Esophagus muscularis mucosa (tissue), 4 donors: ENCODE measurements at regions not wholly inside any gene's neighbourhood (a gene's known extent, or its start where the extent isn't known, plus 50 kb on each side); places are given as distances from the start of the nearest gene placed in this dataset.

Source experiments
- DNase-seq: peaks from one replicate; pipeline ENCODE4 v3.0.0-alpha.2; 2017; ENCODE audit errors: extremely low spot score
- H3K27ac ChIP-seq, 4 donors: fragments of 200-600 bp; sonication (generic); replicated peaks in 1 of 4; 1 replicate in 3 of 4; 2 replicates in 1 of 4; pipeline ENCODE4 v1.5.1; 2016 to 2019; ENCODE audit warnings: mild to moderate bottlenecking in 1 of 4
- H3K27me3 ChIP-seq, 4 donors: fragments of 200-600 bp; sonication (generic); one replicate each; pipeline versions ENCODE4 v1.5.1 to v1.6.0; 2016 to 2019
- H3K36me3 ChIP-seq, 4 donors: fragments of 200-600 bp; sonication (generic); one replicate each; pipeline ENCODE4 v1.5.1; 2016 to 2019
- H3K4me1 ChIP-seq, 4 donors: fragments of 200-600 bp; sonication (generic); one replicate each; pipeline ENCODE4 v1.5.1; 2016 to 2019
- H3K4me3 ChIP-seq, 4 donors: fragments of 200-600 bp; sonication (generic); 1 replicate in 2 of 4; 2 replicates in 2 of 4; pipeline ENCODE4 v1.5.1; 2016 to 2019; ENCODE audit warnings: mild to moderate bottlenecking in 4 of 4, moderate library complexity in 1 of 4
- H3K9me3 ChIP-seq, 4 donors: fragments of 200-600 bp; sonication (generic); 1 replicate in 3 of 4; 2 replicates in 1 of 4; pipeline ENCODE4 v1.5.1; 2016 to 2019
- EP300 ChIP-seq: sonication (generic); formaldehyde crosslinking; IDR thresholded peaks from one replicate; pipeline ENCODE4 v1.6.1; 2017; ENCODE audit warnings: antibody characterized with exemption
- POLR2A ChIP-seq: fragments of 450-650 bp; IDR thresholded peaks from one replicate; pipeline ENCODE4 v1.6.1; 2017; ENCODE audit warnings: antibody characterized with exemption, moderate library complexity, mild to moderate bottlenecking, low read depth
- POLR2AphosphoS5 ChIP-seq, 2 donors: sonication (generic); formaldehyde crosslinking; IDR thresholded peaks; one replicate each; pipeline ENCODE4 v1.6.1; 2017; ENCODE audit warnings: antibody characterized with exemption in 2 of 2
- WGBS: methylation state at CpG from one replicate; pipeline ENCODE4 v1.1.5; 2018; 5-methylcytosine and 5-hydroxymethylcytosine counted together
- intact Hi-C: fragments of 100-400 bp; cut with DNase I; formaldehyde crosslinking; loops from one replicate; pipeline ENCODE4 v1.15.1; 2023
- TF ChIP-seq, protein P1 (sequence below), 3 experiments: fragments of 200-600 bp in 2 of 3; fragments of 450-650 bp in 1 of 3; sonication (generic) in 2 of 3; IDR thresholded peaks; one replicate each; pipeline ENCODE4 v1.5.1; 2017 to 2019; ENCODE audit warnings: antibody characterized with exemption in 3 of 3, mild to moderate bottlenecking in 2 of 3, moderate library complexity in 1 of 3

DNA sequence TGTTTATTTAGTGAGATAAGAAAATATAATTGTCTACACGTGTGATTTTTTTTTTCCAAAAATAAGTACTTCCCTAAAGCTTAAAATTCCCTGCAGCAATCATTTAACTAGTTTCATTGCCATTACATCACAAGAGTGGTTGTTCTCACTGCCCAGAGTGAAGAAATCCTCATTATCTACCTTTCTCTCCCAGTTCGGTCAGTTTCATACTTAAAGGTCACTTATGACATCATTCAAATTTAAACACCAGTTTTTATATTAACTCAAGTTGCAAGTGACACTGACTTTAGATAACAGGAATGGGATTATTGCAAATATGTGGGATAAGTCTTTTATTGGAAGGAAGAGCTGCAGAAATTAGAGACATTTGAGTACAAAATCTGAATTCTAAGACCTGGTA lies 1699.8 kb upstream of the IGFBP7 start:
- H3K27me3 ChIP-seq: no peaks in the 10 kb centered on the region
- 35% methylated on average over 2 of the region's 2 CpGs for WGBS
- no peak overlapping the region for H3K4me3 ChIP-seq
- H3K4me1 ChIP-seq: no peaks in the 10 kb centered on the region
- H3K27ac ChIP-seq: no peak overlapping the region
- DNase-seq: no peak
- TF ChIP-seq POLR2A (no peak), EP300 (no peak), POLR2AphosphoS5 (IDR thresholded peaks at IDR 0.05) (no peak)
- TF ChIP-seq, protein P1, sequence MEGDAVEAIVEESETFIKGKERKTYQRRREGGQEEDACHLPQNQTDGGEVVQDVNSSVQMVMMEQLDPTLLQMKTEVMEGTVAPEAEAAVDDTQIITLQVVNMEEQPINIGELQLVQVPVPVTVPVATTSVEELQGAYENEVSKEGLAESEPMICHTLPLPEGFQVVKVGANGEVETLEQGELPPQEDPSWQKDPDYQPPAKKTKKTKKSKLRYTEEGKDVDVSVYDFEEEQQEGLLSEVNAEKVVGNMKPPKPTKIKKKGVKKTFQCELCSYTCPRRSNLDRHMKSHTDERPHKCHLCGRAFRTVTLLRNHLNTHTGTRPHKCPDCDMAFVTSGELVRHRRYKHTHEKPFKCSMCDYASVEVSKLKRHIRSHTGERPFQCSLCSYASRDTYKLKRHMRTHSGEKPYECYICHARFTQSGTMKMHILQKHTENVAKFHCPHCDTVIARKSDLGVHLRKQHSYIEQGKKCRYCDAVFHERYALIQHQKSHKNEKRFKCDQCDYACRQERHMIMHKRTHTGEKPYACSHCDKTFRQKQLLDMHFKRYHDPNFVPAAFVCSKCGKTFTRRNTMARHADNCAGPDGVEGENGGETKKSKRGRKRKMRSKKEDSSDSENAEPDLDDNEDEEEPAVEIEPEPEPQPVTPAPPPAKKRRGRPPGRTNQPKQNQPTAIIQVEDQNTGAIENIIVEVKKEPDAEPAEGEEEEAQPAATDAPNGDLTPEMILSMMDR (IDR thresholded peaks at IDR 0.05): no peak
- no peaks in the 10 kb centered on the region for H3K36me3 ChIP-seq
- intact Hi-C loops: no loop called here
- no peaks in the 10 kb centered on the region for H3K9me3 ChIP-seq

DNA sequence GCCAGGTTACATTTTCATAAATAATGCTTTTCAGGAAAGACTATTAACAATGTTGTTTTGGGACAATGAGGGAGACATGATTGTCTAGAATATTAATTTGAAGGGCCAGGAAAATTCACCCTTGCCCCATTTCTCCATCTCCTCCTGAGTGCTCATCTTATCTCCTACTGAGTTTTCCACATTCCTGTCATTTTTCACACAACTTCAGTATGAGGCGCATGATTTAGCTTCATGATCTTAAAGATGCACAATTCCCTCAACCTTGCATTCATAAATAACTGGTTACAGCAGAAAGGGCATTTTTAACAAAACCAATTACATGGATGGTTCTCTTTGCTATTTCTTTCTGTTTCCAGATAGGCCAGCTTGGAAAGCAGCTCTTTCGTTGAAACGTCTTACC lies 1699.2 kb upstream of the IGFBP7 start:
- Histone ChIP-seq H3K36me3 (no peaks in the 10 kb centered on the region), H3K4me3 (no peak overlapping the region), H3K9me3 (no peaks in the 10 kb centered on the region), H3K27ac (no peak overlapping the region), H3K27me3 (no peaks in the 10 kb centered on the region), H3K4me1 (no peaks in the 10 kb centered on the region)
- no peak for DNase-seq
- intact Hi-C loops: no loop called here
- 91% methylated on average over 3 of the region's 3 CpGs for WGBS
- TF ChIP-seq EP300 (no peak), POLR2AphosphoS5 (IDR thresholded peaks at IDR 0.05) (no peak), POLR2A (no peak)
- TF ChIP-seq, protein P1 (IDR thresholded peaks at IDR 0.05): no peak

DNA sequence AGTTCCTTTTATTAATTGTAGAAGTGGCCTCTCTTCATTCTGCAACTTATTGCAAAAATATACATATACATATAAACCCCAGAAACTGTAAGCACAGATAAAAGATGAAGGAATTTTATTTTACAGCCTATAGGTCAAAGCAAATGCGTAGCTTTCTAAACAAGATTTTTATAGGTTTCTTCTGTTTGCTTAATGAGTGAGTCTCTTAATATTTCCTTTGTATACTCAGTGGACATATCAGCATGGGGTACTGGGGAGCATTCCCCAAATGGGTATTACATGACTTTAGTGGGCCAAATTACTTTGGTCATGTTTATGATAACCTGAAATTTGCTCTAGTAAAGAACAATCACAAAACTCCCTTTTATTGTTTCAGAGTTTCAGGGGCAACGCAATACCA lies 1698.6 kb upstream of the IGFBP7 start:
- Histone ChIP-seq H3K9me3 (no peaks in the 10 kb centered on the region), H3K4me1 (no peaks in the 10 kb centered on the region), H3K27me3 (no peaks in the 10 kb centered on the region), H3K4me3 (no peak overlapping the region), H3K27ac (no peak overlapping the region), H3K36me3 (no peaks in the 10 kb centered on the region)
- 89% methylated on average over 2 of the region's 2 CpGs for WGBS
- no peak for DNase-seq
- TF ChIP-seq POLR2A (no peak), POLR2AphosphoS5 (IDR thresholded peaks at IDR 0.05) (no peak), EP300 (no peak)
- TF ChIP-seq, protein P1 (IDR thresholded peaks at IDR 0.05): no peak
- intact Hi-C loops: no loop called here

- no peaks in the 10 kb centered on the region for H3K27me3 ChIP-seq
- WGBS: 66% methylated on average over 2 of the region's 2 CpGs
- no peak overlapping the region for H3K4me3 ChIP-seq
- no peaks in the 10 kb centered on the region for H3K9me3 ChIP-seq
- no peak overlapping the region for H3K27ac ChIP-seq
- intact Hi-C loops: no loop called here
- no peak for DNase-seq
- H3K4me1 ChIP-seq: no peaks in the 10 kb centered on the region
- H3K36me3 ChIP-seq: no peaks in the 10 kb centered on the region
- no peak for TF ChIP-seq POLR2A
- TF ChIP-seq POLR2AphosphoS5 (IDR thresholded peaks at IDR 0.05): no peak
- no peak for TF ChIP-seq EP300
- TF ChIP-seq, protein P1 (IDR thresholded peaks at IDR 0.05): no peak
Observed at GRCh38 chr4:58807843-58808615, 1697.8 kb upstream of the IGFBP7 start.

- TF ChIP-seq POLR2A (no peak), EP300 (no peak), POLR2AphosphoS5 (IDR thresholded peaks at IDR 0.05) (no peak)
- TF ChIP-seq, protein P1 (IDR thresholded peaks at IDR 0.05): no peak
- WGBS: 54% methylated on average over 1 of the region's 1 CpG
- Histone ChIP-seq H3K4me3 (no peak overlapping the region), H3K27me3 (no peaks in the 10 kb centered on the region), H3K27ac (no peak overlapping the region), H3K36me3 (no peaks in the 10 kb centered on the region), H3K9me3 (no peaks in the 10 kb centered on the region), H3K4me1 (no peaks in the 10 kb centered on the region)
- DNase-seq: no peak
- intact Hi-C loops: no loop called here
Observed at GRCh38 chr4:58776627-58777026, 1666.4 kb upstream of the IGFBP7 start.
